Colonic mucosa (tissue), 4 donors: ENCODE measurements at regions not wholly inside any gene's neighbourhood (a gene's known extent, or its start where the extent isn't known, plus 50 kb on each side); places are given as distances from the start of the nearest gene placed in this dataset.

Source experiments
- DNase-seq: peaks from one replicate; pipeline ENCODE4 v3.0.0-alpha.2; 2020
- H3K27ac ChIP-seq: fragments of 200-600 bp; one replicate; pipeline ENCODE4 v1.8.0; 2021
- H3K27me3 ChIP-seq: fragments of 200-600 bp; one replicate; pipeline ENCODE4 v1.8.0; 2021
- H3K36me3 ChIP-seq: fragments of 200-600 bp; one replicate; pipeline ENCODE4 v1.8.0; 2021
- H3K4me1 ChIP-seq: fragments of 200-600 bp; one replicate; pipeline ENCODE4 v1.8.0; 2021; ENCODE audit warnings: mild to moderate bottlenecking
- H3K4me3 ChIP-seq: fragments of 200-600 bp; one replicate; pipeline ENCODE4 v1.8.0; 2021
- H3K9ac ChIP-seq, 2 donors: one replicate each; pipeline ENCODE4 v1.7.0; 2013; ENCODE audit warnings: control low read depth in 2 of 2, low read depth in 2 of 2, low read length in 2 of 2
- H3K9me3 ChIP-seq: fragments of 200-600 bp; one replicate; pipeline ENCODE4 v1.8.0; 2021
- CTCF ChIP-seq: fragments of 200-600 bp; IDR thresholded peaks from one replicate; pipeline ENCODE4 v1.8.0; 2022; ENCODE audit warnings: antibody characterized with exemption, mild to moderate bottlenecking
- intact Hi-C: fragments of 100-400 bp; cut with DNase I; formaldehyde crosslinking; loops from one replicate; pipeline ENCODE4 v1.14.1; 2022
- donor health status: healthy.
- donor health status: DM: no; HTN: no; CAD: no.
- donor health status: DM: no; HTN: no; CAD: no.

- intact Hi-C loops, result no loop called here
- Histone ChIP-seq H3K4me3 (no peak overlapping the region), H3K27me3 (no peaks in the 10 kb centered on the region), H3K27ac (no peak overlapping the region), H3K9ac (no peak overlapping the region), H3K4me1 (no peaks in the 10 kb centered on the region), H3K36me3 (no peaks in the 10 kb centered on the region), H3K9me3 (no peaks in the 10 kb centered on the region)
- no peak for TF ChIP-seq CTCF
- no peak for DNase-seq
Observed at GRCh38 chr5:155460501-155460931, 447.0 kb downstream of the KIF4B start.

- no peaks in the 10 kb centered on the region for H3K27me3 ChIP-seq
- H3K36me3 ChIP-seq, result no peaks in the 10 kb centered on the region
- no peaks in the 10 kb centered on the region for H3K9me3 ChIP-seq
- intact Hi-C loops, result no loop called here
- no peak overlapping the region for H3K9ac ChIP-seq
- no peak for TF ChIP-seq CTCF
- no peaks in the 10 kb centered on the region for H3K4me1 ChIP-seq
- no peak overlapping the region for H3K4me3 ChIP-seq
- DNase-seq, result no peak
- no peak overlapping the region for H3K27ac ChIP-seq
Observed at GRCh38 chr5:155461304-155461703, 447.7 kb downstream of the KIF4B start.

- Histone ChIP-seq H3K4me1 (no peaks in the 10 kb centered on the region), H3K27me3 (no peaks in the 10 kb centered on the region), H3K36me3 (no peaks in the 10 kb centered on the region), H3K27ac (no peak overlapping the region), H3K9ac (no peak overlapping the region), H3K9me3 (no peaks in the 10 kb centered on the region), H3K4me3 (no peak overlapping the region)
- intact Hi-C loops, result no loop called here
- DNase-seq, result no peak
- no peak for TF ChIP-seq CTCF
Observed at GRCh38 chr5:155466851-155467250, 453.3 kb downstream of the KIF4B start.

GRCh38 chr5:155471027-155471426 is 457.5 kb downstream of the KIF4B start:
- TF ChIP-seq CTCF, result no peak
- DNase-seq, result no peak
- intact Hi-C loops, result no loop called here
- no peaks in the 10 kb centered on the region for H3K36me3 ChIP-seq
- no peak overlapping the region for H3K4me3 ChIP-seq
- H3K9ac ChIP-seq, result no peak overlapping the region
- H3K9me3 ChIP-seq, result no peaks in the 10 kb centered on the region
- H3K27me3 ChIP-seq, result no peaks in the 10 kb centered on the region
- no peak overlapping the region for H3K27ac ChIP-seq
- H3K4me1 ChIP-seq, result no peaks in the 10 kb centered on the region

GRCh38 chr5:155472780-155473179 is 459.2 kb downstream of the KIF4B start:
- intact Hi-C loops, result no loop called here
- H3K9me3 ChIP-seq, result no peaks in the 10 kb centered on the region
- H3K9ac ChIP-seq, result no peak overlapping the region
- TF ChIP-seq CTCF, result no peak
- no peaks in the 10 kb centered on the region for H3K4me1 ChIP-seq
- H3K36me3 ChIP-seq, result no peaks in the 10 kb centered on the region
- no peak overlapping the region for H3K4me3 ChIP-seq
- no peak overlapping the region for H3K27ac ChIP-seq
- no peak for DNase-seq
- H3K27me3 ChIP-seq, result no peaks in the 10 kb centered on the region

GRCh38 chr5:155475318-155475717 is 461.8 kb downstream of the KIF4B start:
- Histone ChIP-seq H3K27me3 (no peaks in the 10 kb centered on the region), H3K36me3 (no peaks in the 10 kb centered on the region), H3K4me1 (no peaks in the 10 kb centered on the region), H3K9ac (no peak overlapping the region), H3K9me3 (no peaks in the 10 kb centered on the region), H3K4me3 (no peak overlapping the region), H3K27ac (no peak overlapping the region)
- no peak for TF ChIP-seq CTCF
- intact Hi-C loops, result no loop called here
- DNase-seq, result no peak
